Heart right ventricle (tissue), 16 donors: ENCODE measurements at regions not wholly inside any gene's neighbourhood (a gene's known extent, or its start where the extent isn't known, plus 50 kb on each side); places are given as distances from the start of the nearest gene placed in this dataset.
A peak's percentile ranks its signal among the peaks of the same experiment; 100 is the strongest.
"Not testable (repeated sequence)": the region's sequence is repeated elsewhere in the genome, so short reads cannot be mapped to it uniquely, and the experiment has no call there.

Experiments used
- ATAC-seq, 8 donors: fragments of 200-7000 bp; cut with Tn5 transposase; one replicate each; pipeline ENCODE4 v1.9.1; 2020; ENCODE audit warnings: mild to moderate bottlenecking in 8 of 8, moderate library complexity in 8 of 8, moderate number of reproducible peaks in 1 of 8
- DNase-seq, 2 donors: peaks; one replicate each; pipeline ENCODE4 v3.0.0-alpha.2; 2020
- H3K27ac ChIP-seq, 10 donors: fragments of 200-600 bp; sonication (generic) in 2 of 10; one replicate each; pipeline versions ENCODE4 v1.5.0 to v1.8.0; 2020 to 2022; ENCODE audit warnings: mild to moderate bottlenecking in 3 of 10
- H3K27me3 ChIP-seq, 7 donors: fragments of 200-600 bp; one replicate each; pipeline ENCODE4 v1.8.0; 2021 to 2022; ENCODE audit warnings: mild to moderate bottlenecking in 2 of 7
- H3K36me3 ChIP-seq, 9 donors: fragments of 200-600 bp; sonication (generic) in 1 of 9; one replicate each; pipeline versions ENCODE4 v1.5.0 to v1.8.0; 2020 to 2022; ENCODE audit warnings: mild to moderate bottlenecking in 2 of 9
- H3K4me1 ChIP-seq, 9 donors: fragments of 200-600 bp; sonication (generic) in 1 of 9; one replicate each; pipeline versions ENCODE4 v1.5.0 to v1.8.0; 2020 to 2022; ENCODE audit warnings: mild to moderate bottlenecking in 4 of 9
- H3K4me3 ChIP-seq, 10 donors: fragments of 200-600 bp; sonication (generic) in 2 of 10; one replicate each; pipeline versions ENCODE4 v1.5.0 to v1.8.0; 2020 to 2022; ENCODE audit warnings: mild to moderate bottlenecking in 7 of 10, moderate library complexity in 2 of 10
- H3K9me3 ChIP-seq, 11 donors: fragments of 200-600 bp in 10 of 11; sonication (generic) in 2 of 11; one replicate each; pipeline versions ENCODE4 v1.5.0 to v1.8.0; 2013 to 2022; ENCODE audit warnings: mild to moderate bottlenecking in 2 of 11, control low read depth in 1 of 11, moderate library complexity in 1 of 11
- WGBS, 2 donors: extraction: QIAGEN DNeasy Blood & Tissue Kit; methylation state at CpG; one replicate each; pipeline ENCODE4 v1.1.7; 2013; ENCODE audit warnings: inconsistent platforms in 1 of 2; 5-methylcytosine and 5-hydroxymethylcytosine counted together
- intact Hi-C, 10 donors: fragments of 100-400 bp; cut with DNase I; formaldehyde crosslinking; loops; one replicate each; pipeline versions ENCODE4 v1.11.1 to v1.14.2; 2022
- TF ChIP-seq, protein P1 (sequence below), 9 donors: fragments of 200-600 bp; sonication (generic) in 2 of 9; IDR thresholded peaks; one replicate each; pipeline versions ENCODE4 v1.5.0 to v1.8.0; 2021 to 2022; ENCODE audit warnings: antibody characterized with exemption in 9 of 9, mild to moderate bottlenecking in 5 of 9, moderate library complexity in 1 of 9
- donor health status: Arrhythmogenic right ventricular cardiomyopathy.
- donor health status: ischemic (EF 13 %, LVEDD 7.1; RV severe dilation, severe dysfunction).
- donor health status: healthy with polysubstance abuse.
- donor health status: DM: no; HTN: yes; CAD: no.
- donor health status: DM: no; HTN: no; CAD: no.
- donor health status: ischemic (EF 25% LVEDD 6.9; RV normal size, moderate dysfunction).
- donor health status: ischemic (EF 25% LVEDD 5.7; RV mildly dilated, moderate dysfunction).
- donor health status: healthy.
- donor health status: DM: yes; HTN: yes; CAD: no.
- donor health status: Ischemic cardiomyopathy.
- donor health status: ischemic (EF 35%, LVEDD 5.7; RV mildly dilated, moderate dysfunction).
- donor health status: nonischemic (EF 11% LVEDD 7.7; RV severe dilation, severe dysfunction).
- donor health status: DM: yes; HTN: yes; CAD: no.
- donor health status: PGD.
- donor health status: ischemic (EF 29% LVEDD 5.4; RV normal size, mild dysfunction).
- donor health status: nonischemic (EF 23%, LVEDD 6.1; RV moderate dilation, normal function).

DNA sequence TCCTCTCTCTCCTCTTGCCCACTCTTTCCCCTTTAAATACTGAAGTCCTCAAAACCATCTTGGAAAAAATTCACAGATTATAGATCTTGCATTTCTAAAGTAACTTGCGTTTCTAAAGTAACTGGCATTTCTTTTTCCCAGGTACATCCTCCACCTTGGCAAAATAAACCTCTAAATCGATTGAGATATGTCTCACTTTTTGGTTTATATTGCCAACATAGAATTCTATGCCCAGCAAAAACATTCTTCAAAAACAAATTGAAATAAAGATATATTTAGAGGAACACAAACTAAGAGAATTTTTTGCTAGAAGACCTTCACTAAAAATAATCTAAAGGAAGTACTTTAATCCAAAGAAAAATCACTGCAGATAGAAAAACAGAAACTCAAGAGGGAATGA is 122.5 kb upstream of the RBMS1 start:
- H3K4me1 ChIP-seq, result no peaks in the 10 kb centered on the region
- H3K27me3 ChIP-seq, result no peaks in the 10 kb centered on the region
- WGBS, 2 donors, result 91 to 95% methylated on average over 2 of the region's 2 CpGs
- H3K27ac ChIP-seq, result no peak overlapping the region
- no peaks in the 10 kb centered on the region for H3K36me3 ChIP-seq
- DNase-seq (no peak), ATAC-seq (no peak)
- TF ChIP-seq, protein P1, sequence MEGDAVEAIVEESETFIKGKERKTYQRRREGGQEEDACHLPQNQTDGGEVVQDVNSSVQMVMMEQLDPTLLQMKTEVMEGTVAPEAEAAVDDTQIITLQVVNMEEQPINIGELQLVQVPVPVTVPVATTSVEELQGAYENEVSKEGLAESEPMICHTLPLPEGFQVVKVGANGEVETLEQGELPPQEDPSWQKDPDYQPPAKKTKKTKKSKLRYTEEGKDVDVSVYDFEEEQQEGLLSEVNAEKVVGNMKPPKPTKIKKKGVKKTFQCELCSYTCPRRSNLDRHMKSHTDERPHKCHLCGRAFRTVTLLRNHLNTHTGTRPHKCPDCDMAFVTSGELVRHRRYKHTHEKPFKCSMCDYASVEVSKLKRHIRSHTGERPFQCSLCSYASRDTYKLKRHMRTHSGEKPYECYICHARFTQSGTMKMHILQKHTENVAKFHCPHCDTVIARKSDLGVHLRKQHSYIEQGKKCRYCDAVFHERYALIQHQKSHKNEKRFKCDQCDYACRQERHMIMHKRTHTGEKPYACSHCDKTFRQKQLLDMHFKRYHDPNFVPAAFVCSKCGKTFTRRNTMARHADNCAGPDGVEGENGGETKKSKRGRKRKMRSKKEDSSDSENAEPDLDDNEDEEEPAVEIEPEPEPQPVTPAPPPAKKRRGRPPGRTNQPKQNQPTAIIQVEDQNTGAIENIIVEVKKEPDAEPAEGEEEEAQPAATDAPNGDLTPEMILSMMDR (IDR thresholded peaks at IDR 0.05), result no peak
- intact Hi-C loops, result no loop called here
- no peak overlapping the region for H3K4me3 ChIP-seq
- H3K9me3 ChIP-seq, result peaks cover 0 to 23% (median 4%) of the 10 kb centered on the region in 11 donors

DNA sequence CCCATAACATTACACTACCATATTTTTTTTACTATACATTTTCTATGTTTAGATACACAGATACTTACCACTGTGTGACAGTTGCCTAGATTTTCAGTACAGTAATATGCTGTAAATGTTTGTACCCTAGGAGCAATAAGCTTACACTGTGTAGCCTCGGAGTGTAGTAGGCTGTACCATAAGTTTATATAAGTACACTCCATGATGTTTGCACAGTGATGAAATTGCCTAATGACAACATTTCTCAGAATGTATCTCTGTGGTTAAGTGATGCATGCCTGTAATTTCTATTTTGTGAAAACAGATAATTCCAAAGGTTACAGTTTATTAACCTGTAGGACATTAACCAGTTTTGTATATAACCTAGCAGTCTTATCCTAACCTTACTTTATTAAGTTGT is 128.1 kb upstream of the RBMS1 start:
- Histone ChIP-seq H3K27me3 (no peaks in the 10 kb centered on the region), H3K4me3 (no peak overlapping the region), H3K9me3 (peaks cover 0 to 13% (median under 1%) of the 10 kb centered on the region in 11 donors), H3K27ac (no peak overlapping the region), H3K4me1 (no peaks in the 10 kb centered on the region), H3K36me3 (no peaks in the 10 kb centered on the region)
- TF ChIP-seq, protein P1 (IDR thresholded peaks at IDR 0.05), result no peak
- ATAC-seq (no peak), DNase-seq (no peak)
- intact Hi-C loops, result no loop called here
- 97 to 100% methylated on average over 1 of the region's 1 CpG for WGBS, 2 donors

GRCh38 chr2:160628020-160628637 is 134.5 kb upstream of the RBMS1 start:
- ATAC-seq, DNase-seq, intact Hi-C loops, H3K36me3 ChIP-seq, H3K27ac ChIP-seq, H3K27me3 ChIP-seq, H3K4me3 ChIP-seq: not testable (repeated sequence)
- TF ChIP-seq, protein P1 (IDR thresholded peaks at IDR 0.05), result peak in 2 of 9 donors; percentile 5 to 14
- 74 to 79% methylated on average over 13 of the region's 13 CpGs for WGBS, 2 donors
- Histone ChIP-seq H3K9me3 (peaks cover 0 to 13% (median 0%) of the 10 kb centered on the region in 11 donors), H3K4me1 (peaks cover 0 to 26% (median 14%) of the 10 kb centered on the region in 9 donors)

- 83 to 87% methylated on average over 3 of the region's 3 CpGs for WGBS, 2 donors
- H3K4me1 ChIP-seq, result peaks cover 0 to 26% (median 14%) of the 10 kb centered on the region in 9 donors
- H3K27me3 ChIP-seq, result no peaks in the 10 kb centered on the region
- no peaks in the 10 kb centered on the region for H3K36me3 ChIP-seq
- intact Hi-C loops, result no loop called here
- ATAC-seq (no peak), DNase-seq (no peak)
- TF ChIP-seq, protein P1 (IDR thresholded peaks at IDR 0.05), result no peak
- peaks cover 0 to 8% (median 0%) of the 10 kb centered on the region in 11 donors for H3K9me3 ChIP-seq
- H3K4me3 ChIP-seq, result no peak overlapping the region
- no peak overlapping the region for H3K27ac ChIP-seq
These were observed 135.2 kb upstream of the RBMS1 start for GRCh38 chr2:160628811-160629210.
